22Rv1 (cell line): ENCODE measurements at regions not wholly inside any gene's neighbourhood (a gene's known extent, or its start where the extent isn't known, plus 50 kb on each side); places are given as distances from the start of the nearest gene placed in this dataset.

Experiments used
- ZFX ChIP-seq: fragments of 450-650 bp; IDR thresholded peaks from 2 replicates; pipeline ENCODE4 v1.6.1; 2017; ENCODE audit warnings: antibody characterized with exemption, borderline replicate concordance
- TF ChIP-seq, protein P1 (sequence below): fragments of 450-650 bp; IDR thresholded peaks from 2 replicates; pipeline ENCODE4 v1.5.1; 2017; ENCODE audit warnings: mild to moderate bottlenecking

DNA sequence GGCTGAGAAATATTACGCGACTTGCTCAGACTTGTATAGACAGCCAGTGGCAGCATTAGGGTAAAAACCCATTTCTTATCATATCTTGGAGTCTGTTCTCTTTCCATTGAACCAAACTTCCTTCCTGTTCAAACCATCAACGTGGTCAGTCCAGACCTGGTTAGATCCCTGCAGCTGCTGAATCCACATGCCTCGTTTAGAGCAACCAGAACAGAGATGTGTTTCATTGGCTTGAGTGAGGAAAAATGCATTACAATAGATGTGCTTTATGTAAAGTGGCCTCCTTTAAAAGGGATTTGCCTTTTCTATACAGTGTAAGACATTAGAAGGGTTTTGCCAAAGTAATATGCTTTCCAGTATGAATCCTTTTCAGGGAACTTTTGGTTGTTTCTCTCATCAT, 232.4 kb downstream of the MEIS1 start:
- TF ChIP-seq, protein P1, sequence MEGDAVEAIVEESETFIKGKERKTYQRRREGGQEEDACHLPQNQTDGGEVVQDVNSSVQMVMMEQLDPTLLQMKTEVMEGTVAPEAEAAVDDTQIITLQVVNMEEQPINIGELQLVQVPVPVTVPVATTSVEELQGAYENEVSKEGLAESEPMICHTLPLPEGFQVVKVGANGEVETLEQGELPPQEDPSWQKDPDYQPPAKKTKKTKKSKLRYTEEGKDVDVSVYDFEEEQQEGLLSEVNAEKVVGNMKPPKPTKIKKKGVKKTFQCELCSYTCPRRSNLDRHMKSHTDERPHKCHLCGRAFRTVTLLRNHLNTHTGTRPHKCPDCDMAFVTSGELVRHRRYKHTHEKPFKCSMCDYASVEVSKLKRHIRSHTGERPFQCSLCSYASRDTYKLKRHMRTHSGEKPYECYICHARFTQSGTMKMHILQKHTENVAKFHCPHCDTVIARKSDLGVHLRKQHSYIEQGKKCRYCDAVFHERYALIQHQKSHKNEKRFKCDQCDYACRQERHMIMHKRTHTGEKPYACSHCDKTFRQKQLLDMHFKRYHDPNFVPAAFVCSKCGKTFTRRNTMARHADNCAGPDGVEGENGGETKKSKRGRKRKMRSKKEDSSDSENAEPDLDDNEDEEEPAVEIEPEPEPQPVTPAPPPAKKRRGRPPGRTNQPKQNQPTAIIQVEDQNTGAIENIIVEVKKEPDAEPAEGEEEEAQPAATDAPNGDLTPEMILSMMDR: no peak
- TF ChIP-seq ZFX: no peak
